Stimulated activated CD4-positive, alpha-beta T cell treated with anti-CD3 and anti-CD28 coated beads, Interleukin-15, amount 100 ng/mL, for 1 hour (primary cell): ENCODE measurements at regions not wholly inside any gene's neighbourhood (a gene's known extent, or its start where the extent isn't known, plus 50 kb on each side); places are given as distances from the start of the nearest gene placed in this dataset.

ENCODE experiments used
- DNase-seq, 2 donors: peaks; one replicate each; pipeline ENCODE4 v3.0.0-alpha.2; 2020; ENCODE audit warnings: low read depth in 1 of 2, low spot score in 1 of 2

DNA sequence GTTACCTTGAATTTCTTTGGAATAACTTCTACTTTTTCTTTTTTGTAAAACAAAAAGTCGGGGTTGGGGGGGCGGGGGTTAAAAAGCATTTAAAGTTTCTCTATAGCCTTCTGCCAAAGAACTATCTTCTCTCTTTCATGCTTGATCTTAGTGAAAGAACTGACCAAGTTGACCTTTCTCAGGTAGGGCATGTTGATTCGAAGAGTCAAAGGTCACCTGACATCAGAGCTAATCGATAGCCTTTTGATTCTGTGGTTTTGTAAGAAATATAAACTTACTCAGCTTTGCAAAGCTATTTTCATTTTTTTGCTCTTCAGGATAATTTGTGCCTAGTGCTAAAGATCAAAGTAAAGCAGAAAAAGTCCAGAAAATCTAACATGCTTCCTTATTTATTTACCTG lies 181.5 kb downstream of the IRS2 start:
- no peak for DNase-seq

- no peak for DNase-seq
Measured at GRCh38 chr13:109602356-109602755, 184.0 kb downstream of the IRS2 start.

GRCh38 chr13:109599901-109600657 lies 186.3 kb downstream of the IRS2 start:
- no peak for DNase-seq

DNA sequence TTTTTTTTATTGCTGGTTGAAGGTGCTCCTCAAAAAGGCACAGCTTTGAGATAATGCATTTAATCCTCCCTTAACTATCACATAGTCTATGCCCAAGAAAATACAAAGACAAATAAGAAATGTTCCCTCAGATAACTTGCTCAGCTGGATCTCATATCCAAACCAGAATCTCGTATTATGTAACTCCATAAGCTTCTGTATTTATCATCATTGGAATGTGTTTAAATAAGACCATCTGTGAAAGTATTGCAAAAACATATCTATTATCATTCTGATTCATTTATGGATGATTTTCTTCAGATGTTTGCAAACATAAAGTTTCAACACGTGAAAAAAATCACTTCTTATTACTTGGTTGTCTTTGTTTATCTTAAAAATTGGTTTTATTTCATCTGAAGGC lies 190.9 kb downstream of the IRS2 start:
- DNase-seq, result no peak

DNA sequence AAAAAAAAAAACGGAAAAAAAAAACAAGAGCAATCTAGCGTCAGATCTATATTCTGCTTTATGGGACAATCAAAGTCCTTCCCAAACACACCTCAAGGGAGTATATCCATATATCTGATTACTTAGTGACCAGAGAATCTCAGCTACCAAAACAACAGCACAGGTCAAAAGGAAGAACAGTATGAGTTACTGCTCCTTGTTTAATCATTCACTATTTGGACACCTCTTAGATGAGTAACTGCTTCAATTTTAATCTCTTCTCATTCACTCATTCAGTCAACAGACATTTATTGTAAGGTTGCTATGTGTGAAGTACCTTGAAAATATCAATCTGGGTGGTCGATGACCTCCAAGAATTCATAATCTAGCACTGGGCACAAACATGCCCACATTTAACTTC lies 193.2 kb downstream of the IRS2 start:
- DNase-seq, result no peak

DNA sequence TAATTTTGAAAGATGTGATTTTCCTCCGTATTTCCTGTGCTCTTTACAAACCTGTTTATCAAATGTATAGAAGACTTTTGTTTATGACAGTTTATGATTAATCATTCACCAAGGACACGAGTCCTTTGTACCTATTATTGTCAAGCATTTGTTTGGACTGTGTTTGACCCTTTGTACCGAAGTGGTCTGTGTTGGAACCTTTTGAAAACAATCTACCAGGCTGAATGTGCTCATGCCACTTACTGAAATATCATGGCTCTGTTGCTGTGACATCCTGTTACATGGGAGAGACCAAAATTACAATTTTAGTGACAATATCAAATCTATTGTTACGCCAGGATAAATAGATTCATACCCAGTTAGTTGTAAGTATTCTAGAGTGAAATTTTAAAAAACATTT lies 193.6 kb downstream of the IRS2 start:
- DNase-seq, result no peak

DNA sequence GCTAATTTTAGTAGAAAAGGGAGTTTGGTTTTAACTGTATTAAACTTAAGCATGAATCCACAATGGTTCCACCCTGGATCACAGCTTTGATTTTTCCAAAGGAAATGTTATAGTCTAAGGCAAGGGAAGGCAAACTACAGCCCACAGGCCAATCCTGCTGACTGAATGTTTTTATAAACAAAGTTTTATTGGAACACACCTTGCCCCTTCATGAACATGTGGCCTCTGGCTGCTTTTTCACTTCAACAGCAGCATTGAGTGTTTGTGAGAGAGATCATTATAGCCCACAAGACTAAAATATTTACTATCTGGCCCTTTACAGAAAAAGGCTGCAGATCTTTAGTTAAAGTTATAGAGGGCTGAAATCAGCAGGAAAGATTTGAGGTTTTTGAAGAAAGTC lies 198.7 kb downstream of the IRS2 start:
- DNase-seq, result no peak

DNA sequence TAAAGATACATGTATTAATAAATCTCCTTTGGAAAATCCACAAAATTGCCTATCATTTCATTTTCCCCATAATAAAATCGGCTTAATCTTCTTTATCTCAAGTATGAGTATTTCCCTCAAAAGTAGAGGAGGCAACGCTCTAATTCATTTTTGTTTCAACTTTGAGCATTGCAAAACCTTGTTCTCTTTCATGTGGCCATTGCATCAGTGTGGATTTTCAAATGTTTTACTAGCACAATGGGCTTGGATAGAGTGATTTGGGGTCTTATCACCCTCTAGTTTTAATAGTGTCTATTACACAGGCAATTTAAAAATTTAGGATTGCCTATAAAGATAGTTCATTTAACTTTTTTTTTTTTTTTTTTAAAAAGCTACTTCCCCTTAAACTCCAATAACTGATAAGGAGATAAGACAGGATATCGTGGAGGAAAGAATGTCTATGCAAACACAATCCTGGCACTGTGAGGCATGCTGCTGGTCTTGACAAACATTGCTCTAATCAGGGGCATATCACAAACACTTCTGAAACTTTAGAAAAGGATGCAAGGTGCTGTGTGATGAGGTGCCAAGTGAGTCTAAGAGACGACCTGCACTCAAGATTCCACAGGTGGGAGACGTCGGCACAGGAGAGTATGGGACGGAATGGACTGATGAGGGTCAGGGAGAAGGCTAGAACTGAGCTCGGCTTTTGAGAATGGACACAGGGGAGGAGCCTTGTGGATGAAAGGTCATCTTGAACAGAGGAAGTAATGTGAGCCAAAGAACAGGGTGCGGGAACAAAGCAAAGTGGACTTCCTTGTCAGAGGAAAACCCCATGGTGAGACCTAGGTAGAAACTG lies 199.7 kb downstream of the IRS2 start:
- no peak for DNase-seq

- no peak for DNase-seq
Measured at GRCh38 chr13:109584844-109585361, 201.5 kb downstream of the IRS2 start.

GRCh38 chr13:109577191-109577700 lies 209.1 kb downstream of the IRS2 start:
- DNase-seq, result no peak

- no peak for DNase-seq
Measured at GRCh38 chr13:109576331-109576813, 210.0 kb downstream of the IRS2 start.

DNA sequence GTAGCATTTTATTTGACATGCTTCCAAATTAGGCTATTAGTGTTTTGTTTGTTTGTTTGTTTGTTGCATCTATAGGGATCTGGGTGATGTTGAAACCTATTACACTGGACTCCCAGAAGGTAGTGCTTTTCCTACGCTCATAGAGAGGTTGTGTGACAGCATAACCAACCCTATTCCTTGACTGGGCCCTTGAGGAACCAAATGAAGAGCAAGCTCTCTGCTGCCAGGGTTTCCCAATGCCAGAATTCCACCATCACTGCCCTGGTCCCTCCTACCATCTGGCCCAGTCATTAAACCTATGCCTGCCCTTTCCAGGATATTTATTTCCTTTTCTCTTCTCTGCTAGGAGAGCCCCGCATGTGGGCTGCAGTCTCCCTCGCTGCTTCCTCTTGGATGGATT lies 210.6 kb downstream of the IRS2 start:
- no peak for DNase-seq

DNA sequence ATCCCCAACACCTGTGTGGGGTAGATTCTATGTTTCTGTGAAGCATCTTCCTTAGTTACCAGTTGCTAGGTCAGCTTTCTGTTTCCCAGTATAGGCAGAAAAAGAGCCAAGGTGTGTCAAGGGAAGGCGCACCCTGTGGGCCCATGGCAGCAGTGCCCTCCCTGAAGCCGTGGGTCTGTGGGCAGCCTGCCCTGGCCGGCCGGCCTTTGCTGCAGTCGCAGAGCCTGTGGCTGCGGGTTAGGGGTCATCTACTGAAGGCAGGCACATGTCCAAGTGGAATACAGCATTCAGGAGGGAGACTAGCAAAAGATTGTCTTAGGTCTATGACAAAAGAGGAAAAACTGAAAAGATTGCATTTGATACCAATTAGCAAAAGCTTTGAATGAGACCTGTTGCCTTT lies 214.0 kb downstream of the IRS2 start:
- no peak for DNase-seq

GRCh38 chr13:109569958-109570711 lies 216.2 kb downstream of the IRS2 start:
- DNase-seq, result no peak

DNA sequence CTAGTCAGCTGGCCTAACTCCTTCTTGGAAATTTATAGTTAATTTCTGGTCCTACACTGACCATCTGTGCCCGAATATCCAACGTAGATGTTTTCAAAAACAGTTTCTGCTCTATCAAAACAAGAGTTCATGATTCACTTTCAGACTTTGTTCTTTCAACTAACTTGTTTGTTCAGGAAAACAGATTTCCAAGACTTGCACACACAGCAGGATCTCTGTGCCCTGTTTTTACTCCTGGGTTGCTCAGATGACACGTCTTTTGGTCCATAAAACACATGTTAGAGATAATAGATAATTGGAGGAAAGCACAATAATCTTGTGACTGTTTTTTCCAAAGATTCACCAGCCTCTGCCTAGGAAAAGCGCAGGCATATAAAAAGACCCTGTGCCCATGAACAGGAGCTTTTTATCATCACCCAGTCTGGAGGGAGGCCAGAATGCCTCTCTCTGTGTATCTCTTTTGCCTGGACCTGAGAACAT lies 218.0 kb downstream of the IRS2 start:
- DNase-seq, result no peak

DNA sequence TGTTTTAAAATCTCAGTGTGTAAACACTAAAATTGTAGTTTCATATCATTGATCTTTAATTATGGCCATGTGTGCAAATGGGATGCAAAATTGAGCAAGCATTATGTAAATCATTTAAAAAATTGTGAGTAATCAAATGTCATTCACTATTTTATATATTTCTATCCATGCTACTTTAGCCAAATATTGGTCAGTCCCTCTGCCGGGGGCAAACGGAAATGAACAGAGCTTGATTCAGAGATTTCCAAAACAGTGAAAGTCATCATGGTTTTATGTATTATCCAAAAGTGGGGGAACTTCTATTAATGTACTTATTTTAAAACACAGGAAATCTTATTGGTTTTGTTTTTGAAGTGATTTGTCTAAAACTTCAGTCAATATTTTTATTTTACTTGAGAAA lies 219.1 kb downstream of the IRS2 start:
- no peak for DNase-seq

- DNase-seq, result no peak
Measured at GRCh38 chr13:109565877-109566276, 220.5 kb downstream of the IRS2 start.

- no peak for DNase-seq
Measured at GRCh38 chr13:109548374-109548773, 238.0 kb downstream of the IRS2 start.

GRCh38 chr13:109547942-109548341 lies 238.4 kb downstream of the IRS2 start:
- DNase-seq, result no peak

- no peak for DNase-seq
Measured at GRCh38 chr13:109545931-109546330, 240.5 kb downstream of the IRS2 start.

DNA sequence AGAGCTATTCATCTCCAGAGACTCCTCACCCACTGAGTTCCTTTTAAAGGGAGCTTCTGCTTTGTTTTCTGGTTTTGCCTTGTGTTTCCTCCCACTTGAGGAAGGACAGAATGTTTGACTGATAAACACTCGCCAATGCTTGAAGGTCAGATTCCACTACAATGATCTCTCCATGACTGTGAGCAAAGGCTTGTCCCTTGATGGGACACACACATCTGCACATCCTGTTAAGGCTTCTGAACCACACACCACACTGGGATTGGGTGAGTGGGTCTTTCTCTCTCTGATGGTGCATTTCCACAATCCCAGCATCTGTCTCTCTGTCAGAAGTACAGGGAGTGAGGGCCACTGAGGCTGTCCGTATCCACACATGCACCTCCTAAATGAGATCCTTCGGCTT lies 245.3 kb downstream of the IRS2 start:
- DNase-seq, result no peak
